A549 (cell line): ENCODE measurements at regions not wholly inside any gene's neighbourhood (a gene's known extent, or its start where the extent isn't known, plus 50 kb on each side); places are given as distances from the start of the nearest gene placed in this dataset.

Experiments used
- ATAC-seq, 2 experiments: fragments of 200-7000 bp in 1 of 2; fragments of >200 bp in 1 of 2; cut with Nextera tagmentation in 1 of 2; cut with Tn5 transposase in 1 of 2; 3 replicates each; pipeline versions ENCODE4 v1.8.0 to v1.9.1; 2018 to 2020; ENCODE audit warnings: mild to moderate bottlenecking in 1 of 2, moderate library complexity in 1 of 2
- CTCF ChIA-PET: fragments of 300-600 bp; sonication (Branson Sonifier 250); formaldehyde crosslinking; extraction: SDS; loops from one replicate; lab custom pipeline; 2021; ENCODE audit warnings: antibody characterized with exemption, inconsistent platforms; lab: Yijun Ruan, JAX
- POLR2A ChIA-PET: fragments of 350-600 bp; formaldehyde crosslinking; extraction: SDS; loops from one replicate; lab custom pipeline; 2021; ENCODE audit warnings: antibody characterized with exemption, inconsistent platforms; lab: Yijun Ruan, JAX
- DNase-seq, 2 experiments: peaks; one replicate each; pipeline versions ENCODE4 v3.0.0 to v3.0.0-alpha.2; 2011 to 2016; ENCODE audit warnings: low read depth in 1 of 2, low spot score in 1 of 2
- FAIRE-seq: peaks from 2 replicates; lab custom pipeline; 2011; peaks lifted over from hg19 to GRCh38; lab: Jason Lieb, UNC
- H3K27ac ChIP-seq, 2 experiments: fragments of >200 bp; sonication (Bioruptor Twin); formaldehyde crosslinking; 3 replicates each; pipeline ENCODE4 v1.5.1; 2016 to 2017
- H3K4me1 ChIP-seq: fragments of >200 bp; sonication (Bioruptor Twin); formaldehyde crosslinking; 3 replicates; pipeline ENCODE4 v1.6.1; 2016
- H3K4me2 ChIP-seq: fragments of >200 bp; sonication (Bioruptor Twin); formaldehyde crosslinking; 3 replicates; pipeline ENCODE4 v1.6.1; 2016
- H3K4me3 ChIP-seq: fragments of >200 bp; sonication (Bioruptor Twin); formaldehyde crosslinking; 3 replicates; pipeline ENCODE4 v1.5.1; 2016
- H3K9me3 ChIP-seq: fragments of >200 bp; sonication (Bioruptor Twin); formaldehyde crosslinking; 3 replicates; pipeline ENCODE4 v1.6.1; 2016
- CBX2 ChIP-seq: fragments of 200-600 bp; sonication (generic); IDR thresholded peaks from 2 replicates; pipeline ENCODE4 v1.6.1; 2016; ENCODE audit warnings: low read depth, mild to moderate bottlenecking, borderline replicate concordance
- CEBPB ChIP-seq, 2 experiments: fragments of >200 bp in 1 of 2; sonication (Bioruptor Twin) in 1 of 2; formaldehyde crosslinking in 1 of 2; IDR thresholded peaks; 2 replicates each; pipeline ENCODE4 v1.6.1; 2012 to 2016
- CHD2 ChIP-seq: fragments of 150-350 bp; IDR thresholded peaks from 2 replicates; pipeline ENCODE4 v1.6.1; 2014; ENCODE audit warnings: low read length; ENCODE audit not compliant: partially characterized antibody
- FOSL2 ChIP-seq, 2 experiments: fragments of 450-650 bp in 1 of 2; fragments of >200 bp in 1 of 2; sonication (Bioruptor Twin) in 1 of 2; formaldehyde crosslinking; IDR thresholded peaks; 2 replicates each; pipeline versions ENCODE4 v1.5.0 to v1.6.1; 2016 to 2020; ENCODE audit warnings: mild to moderate bottlenecking in 1 of 2, moderate library complexity in 1 of 2
- HEYL ChIP-seq: fragments of 250-450 bp; sonication (Bioruptor Pico); IDR thresholded peaks from 2 replicates; pipeline ENCODE4 v1.8.0; 2021; ENCODE audit warnings: mild to moderate bottlenecking, moderate library complexity
- JUN ChIP-seq, 2 experiments: fragments of >200 bp; sonication (Bioruptor Twin); formaldehyde crosslinking; IDR thresholded peaks; 2 replicates in 1 of 2; 3 replicates in 1 of 2; pipeline ENCODE4 v1.6.1; 2016 to 2017
- KDM5A ChIP-seq: fragments of 200-600 bp; sonication (generic); IDR thresholded peaks from 2 replicates; pipeline ENCODE4 v1.6.1; 2016; ENCODE audit warnings: antibody characterized with exemption, mild to moderate bottlenecking
- PHF8 ChIP-seq: fragments of 200-600 bp; sonication (generic); IDR thresholded peaks from 2 replicates; pipeline ENCODE4 v1.6.1; 2016; ENCODE audit warnings: low read depth, mild to moderate bottlenecking, antibody characterized with exemption, moderate library complexity, borderline replicate concordance
- RAD21 ChIP-seq, 2 experiments: fragments of >200 bp in 1 of 2; sonication (Bioruptor Twin) in 1 of 2; formaldehyde crosslinking in 1 of 2; IDR thresholded peaks in 1 of 2; conservative IDR thresholded peaks in 1 of 2; 2 replicates in 1 of 2; 3 replicates in 1 of 2; pipeline ENCODE4 v1.6.1; 2012 to 2018; ENCODE audit warnings: inconsistent platforms in 1 of 2
- SMC3 ChIP-seq: fragments of >200 bp; sonication (Bioruptor Twin); formaldehyde crosslinking; IDR thresholded peaks from 3 replicates; pipeline ENCODE4 v1.6.1; 2018; ENCODE audit warnings: inconsistent platforms
- TFCP2L1 ChIP-seq: fragments of 250-450 bp; sonication (Bioruptor Pico); IDR thresholded peaks from 2 replicates; pipeline ENCODE4 v1.5.0; 2021; ENCODE audit warnings: mild to moderate bottlenecking
- ZFP36 ChIP-seq: fragments of 450-650 bp; IDR thresholded peaks from 2 replicates; pipeline ENCODE4 v1.6.1; 2014; ENCODE audit warnings: borderline replicate concordance; ENCODE audit not compliant: partially characterized antibody
- ZNF302 ChIP-seq: fragments of 250-450 bp; sonication (Bioruptor Pico); IDR thresholded peaks from 2 replicates; pipeline ENCODE4 v1.9.0; 2021; ENCODE audit warnings: inconsistent platforms, mild to moderate bottlenecking, moderate library complexity
- ZSCAN20 ChIP-seq: fragments of 250-450 bp; sonication (Bioruptor Pico); IDR thresholded peaks from 2 replicates; pipeline ENCODE4 v1.8.0; 2022; ENCODE audit warnings: mild to moderate bottlenecking, moderate library complexity
- WGBS: methylation state at CpG from one replicate; pipeline ENCODE4 v1.1.6; 2017; ENCODE audit errors: missing lambda C conversion rate; 5-methylcytosine and 5-hydroxymethylcytosine counted together
- TF ChIP-seq, protein P1 (sequence below): IDR thresholded peaks from 2 replicates; pipeline ENCODE4 v1.6.1; 2012
- TF ChIP-seq, protein P2 (sequence below): fragments of >200 bp; sonication (Bioruptor Twin); formaldehyde crosslinking; IDR thresholded peaks from 3 replicates; pipeline ENCODE4 v1.5.1; 2016
- TF ChIP-seq, protein P3 (sequence below): IDR thresholded peaks from 2 replicates; pipeline ENCODE4 v1.6.1; 2012; ENCODE audit warnings: low read depth, borderline replicate concordance
- TF ChIP-seq, protein P4 (sequence below): fragments of 250-450 bp; sonication (Bioruptor Pico); IDR thresholded peaks from 2 replicates; pipeline ENCODE4 v1.5.0; 2020; ENCODE audit warnings: low read depth, mild to moderate bottlenecking, moderate library complexity

DNA sequence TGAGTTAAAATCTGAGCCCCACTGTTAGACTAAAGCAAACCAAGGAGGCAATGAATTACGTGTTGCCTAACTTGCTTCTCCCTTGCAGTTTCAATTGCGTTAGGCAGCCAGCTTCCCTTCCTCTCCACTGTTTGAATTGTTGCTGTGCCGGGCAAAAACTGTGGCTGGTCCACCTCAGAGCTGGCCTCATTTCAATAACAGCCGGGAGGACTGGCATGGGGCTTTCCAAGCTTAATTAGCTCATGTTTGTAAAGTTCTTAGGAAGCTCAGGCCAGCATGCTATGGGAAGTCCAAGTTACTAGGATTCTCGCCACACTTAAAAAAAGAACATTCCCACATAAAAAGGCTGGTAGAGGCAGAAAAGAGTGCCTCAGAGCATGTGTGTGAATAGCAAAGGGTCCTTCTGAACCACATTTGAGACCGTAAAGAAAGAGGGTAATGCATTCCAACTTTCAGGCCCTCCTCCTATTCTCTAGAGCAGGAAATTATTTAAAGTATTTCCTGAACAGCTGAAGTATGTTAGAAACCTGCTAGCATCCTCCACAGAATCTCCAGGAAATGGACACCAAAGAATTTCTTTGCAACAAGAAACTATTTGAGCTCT lies 79.0 kb upstream of the SMURF2 start:
- ChIA-PET POLR2A (no interaction called here), CTCF (interaction anchor here (0.7 to 2.4 kb wide), 3 partner anchors 32 to 86 kb away, joined by 3 to 11 read pairs (median 5); no protein-coding TSS in a partner anchor)

DNA sequence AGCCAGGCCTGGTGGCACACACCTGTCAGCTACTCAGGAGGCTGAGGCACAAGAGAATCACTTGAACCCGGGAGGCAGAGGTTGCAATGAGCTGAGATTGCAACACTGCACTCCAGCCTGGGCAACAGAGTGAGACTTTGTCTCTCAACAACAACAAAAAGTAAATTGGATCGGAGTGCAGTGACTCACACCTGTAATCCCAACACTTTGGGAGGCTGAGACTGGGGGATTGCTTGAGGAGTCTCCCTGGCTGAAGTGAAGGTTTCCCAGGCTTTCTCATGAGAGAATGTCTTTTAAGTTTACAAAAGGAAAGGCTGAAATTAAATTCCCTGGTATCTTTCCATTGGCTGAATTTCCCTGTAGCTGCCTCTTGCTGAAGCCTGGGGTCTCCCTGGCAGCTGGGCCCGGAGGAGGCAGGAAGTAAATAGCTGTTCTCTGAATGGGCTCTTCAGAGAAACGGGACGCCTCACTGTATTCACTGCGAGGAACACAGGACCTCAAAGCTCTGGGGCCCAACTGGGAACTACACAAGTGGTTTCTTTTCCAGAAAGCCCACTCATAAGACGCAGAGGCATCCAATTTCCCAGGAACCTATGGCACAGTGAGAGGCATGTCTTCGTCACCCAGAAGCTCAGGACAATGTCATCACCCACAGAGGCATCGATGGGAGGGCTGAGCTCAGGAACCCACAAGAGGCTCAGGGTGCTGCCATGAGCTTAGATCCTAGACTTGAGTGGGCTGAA lies 77.4 kb upstream of the SMURF2 start:
- H3K27ac ChIP-seq = peak overlapping the region in 1 of 2 experiments; percentile 15; a peak in 2 of 6 replicates
- peak overlapping the region; percentile 19; the same call in 1 of the 3 replicates for H3K4me2 ChIP-seq
- CTCF ChIA-PET = interaction anchor here (0.6 to 2.4 kb wide), 15 partner anchors 9 to 323 kb away, joined by 3 to 11 read pairs (median 3); partner anchors contain the start of gene SMURF2
- peaks cover 6% of the 10 kb centered on the region; the same call in 2 of the 3 replicates for H3K4me1 ChIP-seq
- POLR2A ChIA-PET = no interaction called here
- no peak; a peak in 2 of 6 replicates for ATAC-seq
- no peak overlapping the region for H3K4me3 ChIP-seq
- FAIRE-seq = no peak
- WGBS = 58% methylated on average over 7 of the region's 9 CpGs
- no peak for DNase-seq
- no peak for TF ChIP-seq TFCP2L1 (CRISPR knock-in tag)
- peak in 1 of 2 experiments; percentile 16; a peak in 1 of 4 replicates for TF ChIP-seq CEBPB (IDR thresholded peaks at IDR 0.05)
- H3K9me3 ChIP-seq = no peaks in the 10 kb centered on the region

More for the DNA sequence above, 79.0 kb upstream of the SMURF2 start:
- WGBS = 77% methylated on average over 6 of the region's 6 CpGs
- ATAC-seq (no peak), FAIRE-seq (no peak), DNase-seq (no peak)
- no peak overlapping the region for H3K4me3 ChIP-seq
- H3K4me2 ChIP-seq = no peak overlapping the region
- no peak for TF ChIP-seq PHF8
- no peaks in the 10 kb centered on the region for H3K9me3 ChIP-seq
- H3K4me1 ChIP-seq = peaks cover 6% of the 10 kb centered on the region; the same call in 2 of the 3 replicates
- H3K27ac ChIP-seq = no peak overlapping the region

DNA sequence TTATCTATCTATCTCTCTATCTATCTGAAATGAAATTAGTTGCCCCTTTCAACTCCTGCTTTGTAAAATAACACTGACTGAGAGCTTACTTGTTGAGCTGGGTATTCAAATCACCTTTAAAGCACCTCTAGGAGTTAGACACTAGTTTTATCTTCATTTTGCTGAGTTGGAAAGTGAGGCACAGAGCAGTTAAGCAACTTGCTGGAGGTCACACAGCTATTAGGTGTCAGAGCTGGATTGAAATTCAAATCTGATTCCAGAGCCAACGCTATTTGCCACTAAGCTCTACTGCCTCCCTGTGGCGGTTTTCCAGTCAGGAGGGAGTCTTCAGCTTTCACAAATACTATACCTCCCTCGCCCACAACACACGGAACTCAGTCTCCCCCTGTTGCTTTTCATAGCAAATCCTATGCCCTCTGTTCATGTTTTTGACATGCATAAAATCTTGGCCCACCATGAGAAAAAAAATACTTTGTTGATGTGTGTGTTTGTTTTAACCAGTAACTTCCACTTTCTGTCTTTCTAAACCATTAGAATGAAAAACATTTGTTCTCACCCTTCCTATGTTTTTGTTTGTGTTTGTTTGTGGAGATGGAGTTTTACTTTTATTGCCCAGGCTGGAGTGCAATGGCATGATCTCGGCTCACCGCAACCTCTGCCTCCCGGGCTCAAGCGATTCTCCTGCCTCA lies 74.8 kb upstream of the SMURF2 start:
- Histone ChIP-seq H3K9me3 (no peaks in the 10 kb centered on the region), H3K4me2 (0 out of 3 replicates have a peak overlapping the region, but pooled peaks have one; percentile 9), H3K4me1 (peaks cover 28% of the 10 kb centered on the region), H3K27ac (no peak overlapping the region), H3K4me3 (no peak overlapping the region)
- DNase-seq (peak in 1 of 2 experiments; percentile 83), ATAC-seq (peak; percentile 78 to 80), FAIRE-seq (no peak)
- 48% methylated on average over 8 of the region's 8 CpGs for WGBS
- POLR2A ChIA-PET = interaction anchor here (1.2 to 1.4 kb wide), 2 partner anchors 75 to 231 kb away, joined by 3 to 4 read pairs; partner anchors contain the start of genes CEP95, DDX5 and SMURF2
- peak in 1 of 2 experiments; percentile 45; a peak in 1 of 5 replicates for TF ChIP-seq JUN (IDR thresholded peaks at IDR 0.05)
- 0 out of 2 replicates have a peak, but pooled peaks have one; percentile 34 for TF ChIP-seq HEYL
- TF ChIP-seq, protein P1, sequence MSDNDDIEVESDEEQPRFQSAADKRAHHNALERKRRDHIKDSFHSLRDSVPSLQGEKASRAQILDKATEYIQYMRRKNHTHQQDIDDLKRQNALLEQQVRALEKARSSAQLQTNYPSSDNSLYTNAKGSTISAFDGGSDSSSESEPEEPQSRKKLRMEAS = no peak
- no peak for TF ChIP-seq CHD2
- peak; percentile 92 to 96 for TF ChIP-seq RAD21 (conservative IDR thresholded peaks at IDR 0.05 in 1 of 2, IDR thresholded peaks at IDR 0.05 in 1 of 2)
- TF ChIP-seq, protein P2, sequence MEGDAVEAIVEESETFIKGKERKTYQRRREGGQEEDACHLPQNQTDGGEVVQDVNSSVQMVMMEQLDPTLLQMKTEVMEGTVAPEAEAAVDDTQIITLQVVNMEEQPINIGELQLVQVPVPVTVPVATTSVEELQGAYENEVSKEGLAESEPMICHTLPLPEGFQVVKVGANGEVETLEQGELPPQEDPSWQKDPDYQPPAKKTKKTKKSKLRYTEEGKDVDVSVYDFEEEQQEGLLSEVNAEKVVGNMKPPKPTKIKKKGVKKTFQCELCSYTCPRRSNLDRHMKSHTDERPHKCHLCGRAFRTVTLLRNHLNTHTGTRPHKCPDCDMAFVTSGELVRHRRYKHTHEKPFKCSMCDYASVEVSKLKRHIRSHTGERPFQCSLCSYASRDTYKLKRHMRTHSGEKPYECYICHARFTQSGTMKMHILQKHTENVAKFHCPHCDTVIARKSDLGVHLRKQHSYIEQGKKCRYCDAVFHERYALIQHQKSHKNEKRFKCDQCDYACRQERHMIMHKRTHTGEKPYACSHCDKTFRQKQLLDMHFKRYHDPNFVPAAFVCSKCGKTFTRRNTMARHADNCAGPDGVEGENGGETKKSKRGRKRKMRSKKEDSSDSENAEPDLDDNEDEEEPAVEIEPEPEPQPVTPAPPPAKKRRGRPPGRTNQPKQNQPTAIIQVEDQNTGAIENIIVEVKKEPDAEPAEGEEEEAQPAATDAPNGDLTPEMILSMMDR = peak; percentile 96
- TF ChIP-seq KDM5A = no peak
- TF ChIP-seq, protein P3, sequence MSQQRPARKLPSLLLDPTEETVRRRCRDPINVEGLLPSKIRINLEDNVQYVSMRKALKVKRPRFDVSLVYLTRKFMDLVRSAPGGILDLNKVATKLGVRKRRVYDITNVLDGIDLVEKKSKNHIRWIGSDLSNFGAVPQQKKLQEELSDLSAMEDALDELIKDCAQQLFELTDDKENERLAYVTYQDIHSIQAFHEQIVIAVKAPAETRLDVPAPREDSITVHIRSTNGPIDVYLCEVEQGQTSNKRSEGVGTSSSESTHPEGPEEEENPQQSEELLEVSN = no peak
- TF ChIP-seq CBX2 = no peak
- no peak for TF ChIP-seq ZNF302
- no peak for TF ChIP-seq FOSL2 (IDR thresholded peaks at IDR 0.05)
- TF ChIP-seq FOSL2 (CRISPR knock-in tag; IDR thresholded peaks at IDR 0.05) = no peak
- TF ChIP-seq ZFP36 = peak; percentile 99
- peak; percentile 53; the same call in 1 of the 2 replicates for TF ChIP-seq ZSCAN20 (CRISPR knock-in tag)
- peak; percentile 95 for TF ChIP-seq SMC3
- TF ChIP-seq, protein P4, sequence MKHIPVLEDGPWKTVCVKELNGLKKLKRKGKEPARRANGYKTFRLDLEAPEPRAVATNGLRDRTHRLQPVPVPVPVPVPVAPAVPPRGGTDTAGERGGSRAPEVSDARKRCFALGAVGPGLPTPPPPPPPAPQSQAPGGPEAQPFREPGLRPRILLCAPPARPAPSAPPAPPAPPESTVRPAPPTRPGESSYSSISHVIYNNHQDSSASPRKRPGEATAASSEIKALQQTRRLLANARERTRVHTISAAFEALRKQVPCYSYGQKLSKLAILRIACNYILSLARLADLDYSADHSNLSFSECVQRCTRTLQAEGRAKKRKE = no peak
- CTCF ChIA-PET = interaction anchor here (0.6 to 4.0 kb wide), 24 partner anchors 9 to 317 kb away, joined by 3 to 30 read pairs (median 4); partner anchors contain the start of gene SMURF2
